Endothelial cell of umbilical vein (primary cell): ENCODE measurements at regions not wholly inside any gene's neighbourhood (a gene's known extent, or its start where the extent isn't known, plus 50 kb on each side); places are given as distances from the start of the nearest gene placed in this dataset.

Source experiments
- BruUV-seq: library from RNA; stranded (reverse); fragments of 400-500 nt; replicated peaks from 2 replicates; lab custom pipeline; 2021; lab: Mats Ljungman, UMichigan
- CTCF ChIA-PET: fragments of 300-600, 350-600 bp; sonication (Branson Sonifier 250); formaldehyde crosslinking; loops from one replicate; lab custom pipeline; 2021; ENCODE audit warnings: antibody characterized with exemption, inconsistent platforms; lab: Charles Lee
- POLR2A ChIA-PET: fragments of 300-600, 350-600 bp; sonication (Branson Sonifier 250); formaldehyde crosslinking; loops from one replicate; lab custom pipeline; 2021; ENCODE audit warnings: antibody characterized with exemption, inconsistent platforms; lab: Charles Lee
- DNase-seq: peaks from one replicate; pipeline ENCODE4 v3.0.0-alpha.2; 2011; ENCODE audit warnings: low read depth, low spot score
- FAIRE-seq: peaks from 2 replicates; lab custom pipeline; 2011; peaks lifted over from hg19 to GRCh38; lab: Jason Lieb, UNC
- H2AFZ ChIP-seq: 2 replicates; pipeline ENCODE4 v1.6.0; 2012; ENCODE audit warnings: low read depth, low read length, control low read depth, inconsistent platforms
- H3K27ac ChIP-seq: 2 replicates; pipeline ENCODE4 v1.5.1; 2011; ENCODE audit warnings: low read depth, mild to moderate bottlenecking, control low read depth, low read length, moderate library complexity; ENCODE audit not compliant: insufficient read depth
- H3K27me3 ChIP-seq, 2 experiments: 2 replicates each; pipeline versions ENCODE4 v1.6.0 to v1.6.1; 2011; ENCODE audit warnings: low read length in 2 of 2, mixed read lengths in 1 of 2; ENCODE audit not compliant: control insufficient read depth in 2 of 2, insufficient read depth in 2 of 2
- H3K36me3 ChIP-seq, 2 experiments: 2 replicates in 1 of 2; 3 replicates in 1 of 2; pipeline ENCODE4 v1.5.1; 2011; ENCODE audit warnings: low read length in 2 of 2, mild to moderate bottlenecking in 1 of 2, moderate library complexity in 1 of 2; ENCODE audit not compliant: control insufficient read depth in 2 of 2, insufficient read depth in 2 of 2; ENCODE audit errors: extremely low read depth in 1 of 2
- H3K4me1 ChIP-seq: 3 replicates; pipeline ENCODE4 v1.5.1; 2011; ENCODE audit warnings: mild to moderate bottlenecking, low read length; ENCODE audit not compliant: control insufficient read depth, insufficient read depth; ENCODE audit errors: extremely low read depth
- H3K4me2 ChIP-seq: 2 replicates; pipeline ENCODE4 v1.6.1; 2011; ENCODE audit warnings: low read length, control low read depth, mixed read lengths; ENCODE audit not compliant: insufficient read depth
- H3K4me3 ChIP-seq, 3 experiments: fragments of 200-600 bp in 1 of 3; sonication (generic), shearing (Covaris generic) in 1 of 3; replicated peaks in 1 of 3; 2 replicates each; pipeline ENCODE4 v1.5.1; 2011 to 2016; ENCODE audit warnings: control low read depth in 3 of 3, low read length in 3 of 3, mild to moderate bottlenecking in 2 of 3, inconsistent platforms in 1 of 3, low read depth in 1 of 3, moderate library complexity in 1 of 3; ENCODE audit not compliant: insufficient read depth in 1 of 3
- H3K79me2 ChIP-seq: 2 replicates; pipeline ENCODE4 v1.6.0; 2012; ENCODE audit warnings: low read length, inconsistent platforms; ENCODE audit not compliant: control insufficient read depth, insufficient read depth
- H3K9ac ChIP-seq: replicated peaks from 2 replicates; pipeline ENCODE3; 2011; ENCODE audit warnings: low read length, control low read depth; ENCODE audit not compliant: insufficient read depth; ENCODE audit errors: extremely low read depth
- H3K9me1 ChIP-seq: replicated peaks from 3 replicates; pipeline ENCODE4 v1.6.0; 2011; ENCODE audit warnings: mild to moderate bottlenecking, low read length; ENCODE audit not compliant: control insufficient read depth, insufficient read depth; ENCODE audit errors: extremely low read depth
- H3K9me3 ChIP-seq: replicated peaks from 2 replicates; pipeline ENCODE4 v1.5.1; 2012; ENCODE audit warnings: low read length, inconsistent platforms; ENCODE audit not compliant: control insufficient read depth, insufficient read depth
- H4K20me1 ChIP-seq: replicated peaks from 2 replicates; pipeline ENCODE3; 2011; ENCODE audit warnings: mild to moderate bottlenecking, low read length; ENCODE audit not compliant: control insufficient read depth, insufficient read depth; ENCODE audit errors: extremely low read depth
- EZH2 ChIP-seq: IDR thresholded peaks from 2 replicates; pipeline ENCODE4 v1.6.1; 2012; ENCODE audit warnings: borderline replicate concordance, low read depth, mild to moderate bottlenecking, moderate library complexity, low read length, inconsistent platforms; ENCODE audit not compliant: severe bottlenecking
- FOS ChIP-seq: IDR thresholded peaks from 2 replicates; pipeline ENCODE4 v1.6.1; 2011; ENCODE audit warnings: mild to moderate bottlenecking, low read length, moderate library complexity, borderline replicate concordance; ENCODE audit not compliant: insufficient read depth
- GATA2 ChIP-seq: IDR thresholded peaks from 2 replicates; pipeline ENCODE4 v1.7.0; 2011; ENCODE audit warnings: low read depth, mild to moderate bottlenecking, moderate library complexity, mixed read lengths, low read length; ENCODE audit not compliant: insufficient read length, insufficient read depth
- JUN ChIP-seq: IDR thresholded peaks from 2 replicates; pipeline ENCODE4 v1.6.1; 2011; ENCODE audit warnings: borderline replicate concordance, low read depth; ENCODE audit not compliant: insufficient read length, insufficient read depth
- MYC ChIP-seq: IDR thresholded peaks from one replicate; pipeline ENCODE4 v1.6.1; 2011; ENCODE audit warnings: mild to moderate bottlenecking, low read depth, low read length
- POLR2A ChIP-seq: IDR thresholded peaks from 2 replicates; pipeline ENCODE4 v1.6.1; 2012; ENCODE audit warnings: low read depth, mild to moderate bottlenecking, control low read depth, low read length
- dilution Hi-C: fragments of 300-500 bp; cut with MboI; formaldehyde crosslinking; loops from one replicate; pipeline ENCODE4 v1.15.0; 2019; ENCODE audit warnings: low sequenced_read_pairs; ENCODE audit not compliant: extremely low pct_ligation_motif_present
- intact Hi-C: fragments of 100-400 bp; cut with micrococcal nuclease; formaldehyde crosslinking; loops from one replicate; pipeline ENCODE4 v1.10.0; 2022
- TF ChIP-seq, protein P1 (sequence below): IDR thresholded peaks from 2 replicates; pipeline ENCODE4 v1.6.1; 2011; ENCODE audit not compliant: insufficient read depth, insufficient read length
- TF ChIP-seq, protein P2 (sequence below), 2 donors: IDR thresholded peaks; 1 replicate in 1 of 2; 2 replicates in 1 of 2; pipeline ENCODE4 v1.5.1; 2011; ENCODE audit warnings: low read length in 2 of 2, mild to moderate bottlenecking in 2 of 2, moderate library complexity in 2 of 2, control low read depth in 1 of 2, inconsistent platforms in 1 of 2, low read depth in 1 of 2; ENCODE audit not compliant: insufficient read depth in 1 of 2; ENCODE audit errors: extremely low read depth in 1 of 2

DNA sequence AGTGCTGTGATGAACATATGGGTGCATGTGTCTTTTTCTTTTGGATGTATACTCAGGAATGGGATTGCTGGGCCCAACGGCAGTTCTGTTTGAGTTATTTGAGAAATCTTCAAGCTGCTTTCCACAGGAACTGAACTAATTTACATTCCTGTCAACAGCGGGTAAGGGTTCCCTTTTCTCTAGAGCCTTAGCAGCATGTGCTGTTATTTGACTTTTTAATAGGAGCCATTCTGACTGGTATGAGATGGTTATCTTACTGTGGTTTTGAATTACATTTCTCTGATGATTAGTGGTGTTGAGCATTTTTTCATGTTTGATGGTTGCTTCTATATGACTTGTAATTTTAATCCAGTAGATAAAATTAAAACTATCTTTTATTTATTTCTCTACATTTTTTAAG is 1168.6 kb upstream of the ALCAM start:
- Histone ChIP-seq H3K9me1 (no peaks in the 10 kb centered on the region), H3K4me1 (no peaks in the 10 kb centered on the region), H3K4me3 (no peak overlapping the region), H3K27ac (no peak overlapping the region), H2AFZ (no peak overlapping the region), H3K4me2 (no peak overlapping the region), H3K36me3 (no peaks in the 10 kb centered on the region), H3K79me2 (no peaks in the 10 kb centered on the region), H3K9me3 (no peaks in the 10 kb centered on the region), H4K20me1 (no peaks in the 10 kb centered on the region), H3K9ac (no peak overlapping the region), H3K27me3 (no peaks in the 10 kb centered on the region)
- TF ChIP-seq, protein P1, sequence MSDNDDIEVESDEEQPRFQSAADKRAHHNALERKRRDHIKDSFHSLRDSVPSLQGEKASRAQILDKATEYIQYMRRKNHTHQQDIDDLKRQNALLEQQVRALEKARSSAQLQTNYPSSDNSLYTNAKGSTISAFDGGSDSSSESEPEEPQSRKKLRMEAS, result no peak
- TF ChIP-seq POLR2A, result no peak
- TF ChIP-seq, protein P2, sequence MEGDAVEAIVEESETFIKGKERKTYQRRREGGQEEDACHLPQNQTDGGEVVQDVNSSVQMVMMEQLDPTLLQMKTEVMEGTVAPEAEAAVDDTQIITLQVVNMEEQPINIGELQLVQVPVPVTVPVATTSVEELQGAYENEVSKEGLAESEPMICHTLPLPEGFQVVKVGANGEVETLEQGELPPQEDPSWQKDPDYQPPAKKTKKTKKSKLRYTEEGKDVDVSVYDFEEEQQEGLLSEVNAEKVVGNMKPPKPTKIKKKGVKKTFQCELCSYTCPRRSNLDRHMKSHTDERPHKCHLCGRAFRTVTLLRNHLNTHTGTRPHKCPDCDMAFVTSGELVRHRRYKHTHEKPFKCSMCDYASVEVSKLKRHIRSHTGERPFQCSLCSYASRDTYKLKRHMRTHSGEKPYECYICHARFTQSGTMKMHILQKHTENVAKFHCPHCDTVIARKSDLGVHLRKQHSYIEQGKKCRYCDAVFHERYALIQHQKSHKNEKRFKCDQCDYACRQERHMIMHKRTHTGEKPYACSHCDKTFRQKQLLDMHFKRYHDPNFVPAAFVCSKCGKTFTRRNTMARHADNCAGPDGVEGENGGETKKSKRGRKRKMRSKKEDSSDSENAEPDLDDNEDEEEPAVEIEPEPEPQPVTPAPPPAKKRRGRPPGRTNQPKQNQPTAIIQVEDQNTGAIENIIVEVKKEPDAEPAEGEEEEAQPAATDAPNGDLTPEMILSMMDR (IDR thresholded peaks at IDR 0.05; ENCODE audit: extremely low read depth in 1 of 2, insufficient read depth in 1 of 2, low read depth in 1 of 2, low read length in 2 of 2), result no peak
- no peak for TF ChIP-seq FOS
- no peak for TF ChIP-seq GATA2
- TF ChIP-seq MYC, result no peak
- no peak for TF ChIP-seq JUN
- no peak for TF ChIP-seq EZH2
- intact Hi-C loops, result no loop called here
- ChIA-PET POLR2A (no interaction called here), CTCF (no interaction called here)
- FAIRE-seq (no peak), DNase-seq (no peak)
- BruUV-seq, result no TSS peak
- dilution Hi-C loops, result no loop called here
